Ramos (cell line): ENCODE measurements at regions not wholly inside any gene's neighbourhood (a gene's known extent, or its start where the extent isn't known, plus 50 kb on each side); places are given as distances from the start of the nearest gene placed in this dataset.

Source experiments
- in situ Hi-C: fragments of 300-500 bp; cut with MboI; formaldehyde crosslinking; loops from one replicate; pipeline ENCODE4 v1.14.3; 2022; ENCODE audit warnings: low sequenced_read_pairs; ENCODE audit not compliant: unreplicated experiment

DNA sequence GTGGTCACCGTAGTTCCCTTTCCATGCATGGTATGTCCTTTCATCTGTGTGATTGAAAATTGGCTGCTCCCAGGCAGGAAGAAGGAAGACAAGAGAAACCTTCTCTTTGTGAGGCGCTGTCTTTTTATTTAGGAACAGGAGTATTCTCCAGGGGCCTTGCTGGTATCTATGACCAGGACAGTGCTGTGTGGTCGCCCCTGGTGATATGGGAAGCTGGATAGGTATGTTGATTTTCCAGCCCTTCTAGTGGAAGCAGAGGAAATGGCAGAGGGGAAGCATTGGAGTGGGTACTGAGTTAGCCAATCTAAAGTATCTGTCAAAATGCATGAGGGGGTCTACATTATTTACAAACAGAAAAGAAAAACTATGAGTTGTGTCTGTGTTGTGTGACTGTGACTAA lies 226.6 kb downstream of the MTX2 start:
- in situ Hi-C loops, result no loop called here

GRCh38 chr2:176496761-176497160 lies 227.5 kb downstream of the MTX2 start:
- in situ Hi-C loops, result no loop called here

DNA sequence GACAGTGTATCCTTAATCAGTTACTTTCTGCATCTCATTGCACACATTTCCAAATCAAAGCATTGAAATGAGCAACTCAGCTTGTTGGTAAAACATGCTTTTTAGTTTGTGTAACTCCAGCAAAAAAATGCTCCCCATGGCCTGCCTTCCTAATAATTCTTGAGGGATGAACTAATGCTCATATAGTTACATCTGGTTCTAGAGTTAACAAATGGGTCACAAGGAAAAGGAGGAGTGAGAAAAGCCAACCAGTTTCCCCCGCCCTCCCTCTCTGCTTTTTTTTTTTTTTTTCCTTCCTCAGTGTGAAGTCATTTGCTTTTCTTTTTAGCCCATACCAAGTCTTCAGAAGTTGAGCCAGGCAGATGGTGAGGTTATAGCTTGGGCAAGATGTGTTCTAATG lies 231.7 kb downstream of the MTX2 start:
- in situ Hi-C loops, result no loop called here

DNA sequence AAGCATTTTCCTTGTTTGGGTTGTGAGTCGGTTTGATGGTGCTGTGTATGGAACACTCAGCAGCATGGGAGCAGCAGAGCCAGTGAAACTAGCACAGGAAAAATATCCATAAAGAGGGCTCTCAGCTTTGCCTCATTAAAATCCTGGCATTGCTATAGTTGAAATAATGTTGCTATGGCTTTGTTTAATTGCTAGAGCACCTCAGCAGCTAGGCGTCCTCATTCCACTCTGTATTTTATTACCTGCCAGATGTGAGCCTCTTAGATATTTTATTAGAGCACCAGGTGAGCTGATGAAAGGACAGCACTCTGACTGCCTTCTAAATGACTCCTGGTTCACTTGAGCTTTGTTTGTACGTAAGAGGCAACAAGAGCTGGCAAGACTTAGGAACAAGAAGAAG lies 232.4 kb downstream of the MTX2 start:
- in situ Hi-C loops, result no loop called here

- in situ Hi-C loops, result no loop called here
These were observed 233.4 kb downstream of the MTX2 start for GRCh38 chr2:176502619-176503018.

DNA sequence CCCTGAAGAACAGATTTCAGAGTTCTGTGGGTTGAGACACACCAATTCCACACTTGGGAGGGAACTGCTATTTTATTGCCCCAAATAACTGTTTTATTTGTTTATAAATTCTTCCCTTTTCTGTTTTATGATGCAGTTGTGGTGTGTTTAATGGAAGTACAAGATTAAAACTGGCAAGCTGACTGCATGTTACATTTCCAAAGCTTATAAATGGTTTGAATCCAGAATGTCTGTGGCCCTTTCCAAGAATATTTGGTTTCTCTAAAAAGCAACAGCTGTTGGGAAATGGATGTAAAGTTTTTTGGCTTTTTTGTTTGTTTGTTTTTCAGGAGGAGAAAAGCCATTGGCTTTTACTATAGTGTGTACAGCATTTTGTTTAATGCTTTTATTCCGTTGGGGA lies 234.5 kb downstream of the MTX2 start:
- in situ Hi-C loops, result no loop called here

- in situ Hi-C loops, result no loop called here
These were observed 235.2 kb downstream of the MTX2 start for GRCh38 chr2:176504440-176504839.

GRCh38 chr2:176507786-176508185 lies 238.5 kb downstream of the MTX2 start:
- in situ Hi-C loops, result no loop called here

- in situ Hi-C loops, result no loop called here
These were observed 239.1 kb downstream of the MTX2 start for GRCh38 chr2:176508374-176508773.

GRCh38 chr2:176508984-176509740 lies 239.9 kb downstream of the MTX2 start:
- in situ Hi-C loops, result no loop called here

DNA sequence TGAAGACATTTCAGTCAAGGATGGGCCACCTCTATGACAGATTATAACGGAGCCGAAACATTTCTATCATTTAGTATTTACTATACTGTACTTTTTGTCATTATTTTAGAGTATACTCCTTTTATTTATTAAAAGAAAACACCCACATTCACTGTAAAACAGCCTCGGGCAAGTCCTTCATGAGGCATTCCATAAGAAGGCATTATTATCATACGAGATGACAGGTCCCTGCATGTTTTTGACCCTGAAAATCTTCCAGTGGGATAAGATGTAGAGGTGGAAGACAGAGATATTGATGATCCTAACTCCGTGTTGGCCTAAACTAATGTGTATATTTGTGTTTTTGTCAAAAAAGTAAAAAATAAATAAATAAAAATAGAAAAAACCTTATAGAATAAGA lies 245.0 kb downstream of the MTX2 start:
- in situ Hi-C loops, result no loop called here

DNA sequence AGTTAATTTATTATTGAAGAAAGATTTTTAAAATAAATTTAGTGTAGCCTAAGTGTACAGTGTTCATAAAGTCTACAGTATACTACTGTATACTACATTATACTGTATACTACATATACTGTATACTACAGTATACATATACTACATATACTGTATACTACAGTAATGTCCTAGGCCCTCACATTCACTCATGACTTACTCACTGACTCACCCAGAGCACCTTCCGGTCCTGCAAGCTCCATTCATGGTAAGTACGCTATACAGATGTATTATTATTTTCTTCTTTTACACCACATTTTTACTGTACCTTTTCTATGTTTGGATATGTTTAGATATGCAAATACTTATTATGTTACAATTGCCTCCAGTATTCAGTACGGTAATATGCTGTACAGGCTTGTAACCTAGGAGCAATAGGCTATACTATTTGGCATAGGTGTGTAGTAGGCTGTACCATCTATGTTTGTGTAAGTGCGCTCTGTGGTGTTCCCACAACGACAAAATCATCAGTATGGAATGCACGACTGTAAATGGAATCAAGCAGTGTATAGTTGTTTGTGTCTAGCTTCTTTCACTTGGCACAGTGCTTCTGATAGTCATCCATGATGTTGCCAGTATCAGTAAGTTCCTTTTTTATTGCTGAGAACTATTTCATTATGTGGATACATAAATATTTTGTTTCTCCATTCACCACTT lies 245.7 kb downstream of the MTX2 start:
- in situ Hi-C loops, result no loop called here

- in situ Hi-C loops, result no loop called here
These were observed 246.9 kb downstream of the MTX2 start for GRCh38 chr2:176516051-176516602.

- in situ Hi-C loops, result no loop called here
These were observed 249.6 kb downstream of the MTX2 start for GRCh38 chr2:176518823-176519222.

- in situ Hi-C loops, result no loop called here
These were observed 252.8 kb downstream of the MTX2 start for GRCh38 chr2:176521878-176522670.

DNA sequence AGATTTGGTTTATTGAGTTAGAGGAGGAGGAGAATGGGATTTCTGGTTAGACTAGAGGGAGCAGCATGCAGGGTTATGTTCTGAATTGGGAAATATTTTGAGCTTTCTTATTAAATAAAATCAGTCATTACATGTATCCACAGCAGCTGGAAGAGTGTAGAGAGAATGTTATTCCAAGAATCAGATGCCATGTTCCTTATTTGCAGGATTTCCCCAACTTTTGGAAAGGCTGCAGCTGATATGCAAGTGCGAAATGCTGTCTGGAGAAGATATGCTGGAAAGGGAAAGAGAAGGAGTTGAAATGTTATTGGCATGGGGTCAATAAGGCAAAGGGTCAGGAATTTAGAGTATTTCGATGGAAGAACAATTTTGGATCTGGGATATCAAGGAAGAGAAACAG lies 255.8 kb downstream of the MTX2 start:
- in situ Hi-C loops, result no loop called here

GRCh38 chr2:176526995-176527901 lies 258.0 kb downstream of the MTX2 start:
- in situ Hi-C loops, result no loop called here

DNA sequence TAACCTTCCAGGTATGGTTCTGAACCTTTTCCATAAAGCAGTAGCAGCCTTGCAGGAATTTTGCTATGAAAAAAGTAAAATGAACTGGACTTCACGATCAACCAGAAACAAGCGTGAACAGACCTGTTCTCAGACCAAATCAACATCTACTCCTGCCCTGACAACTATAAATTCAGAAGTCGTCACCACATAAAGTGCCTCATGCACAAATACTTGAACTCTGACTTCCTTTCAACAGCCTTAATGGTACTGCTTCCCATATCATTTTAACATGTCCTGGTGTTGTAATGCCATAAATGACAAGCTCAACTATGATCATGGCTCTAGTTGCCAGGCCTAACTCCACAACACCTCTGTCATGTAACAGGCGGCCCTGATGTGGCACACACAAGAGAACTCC lies 262.4 kb downstream of the MTX2 start:
- in situ Hi-C loops, result no loop called here

GRCh38 chr2:176533505-176534193 lies 264.4 kb downstream of the MTX2 start:
- in situ Hi-C loops, result no loop called here
